Keratinocyte (primary cell): ENCODE measurements at regions not wholly inside any gene's neighbourhood (a gene's known extent, or its start where the extent isn't known, plus 50 kb on each side); places are given as distances from the start of the nearest gene placed in this dataset.

ENCODE experiments used
- DNase-seq: peaks from one replicate; pipeline ENCODE4 v3.0.0-alpha.2; 2011; ENCODE audit warnings: low read depth, missing footprints, low spot score
- FAIRE-seq: peaks from 2 replicates; lab custom pipeline; 2011; peaks lifted over from hg19 to GRCh38; lab: Jason Lieb, UNC
- H2AFZ ChIP-seq: 2 replicates; pipeline ENCODE4 v1.6.0; 2012; ENCODE audit warnings: low read length, control low read depth, inconsistent platforms; ENCODE audit not compliant: control insufficient read depth
- H3K27ac ChIP-seq: 2 replicates; pipeline ENCODE4 v1.5.1; 2011; ENCODE audit warnings: low read length; ENCODE audit not compliant: control insufficient read depth, insufficient read depth
- H3K27me3 ChIP-seq: 3 replicates; pipeline ENCODE4 v1.6.0; 2011; ENCODE audit warnings: low read length; ENCODE audit not compliant: control insufficient read depth, insufficient read depth; ENCODE audit errors: extremely low read depth
- H3K36me3 ChIP-seq, 2 experiments: 2 replicates in 1 of 2; 3 replicates in 1 of 2; pipeline ENCODE4 v1.5.1; 2011; ENCODE audit warnings: low read length in 2 of 2, mild to moderate bottlenecking in 1 of 2; ENCODE audit not compliant: control insufficient read depth in 2 of 2, insufficient read depth in 2 of 2; ENCODE audit errors: extremely low read depth in 1 of 2
- H3K4me1 ChIP-seq: 3 replicates; pipeline ENCODE4 v1.5.1; 2011; ENCODE audit warnings: low read length; ENCODE audit not compliant: control insufficient read depth, insufficient read depth; ENCODE audit errors: extremely low read depth
- H3K4me2 ChIP-seq: 3 replicates; pipeline ENCODE4 v1.6.0; 2011; ENCODE audit warnings: low read depth, low read length; ENCODE audit not compliant: control insufficient read depth, insufficient read depth; ENCODE audit errors: extremely low read depth
- H3K4me3 ChIP-seq, 3 experiments: fragments of 200-600 bp in 1 of 3; sonication (generic) in 1 of 3; 2 replicates in 2 of 3; 3 replicates in 1 of 3; pipeline ENCODE4 v1.5.1; 2011 to 2016; ENCODE audit warnings: low read length in 3 of 3, mild to moderate bottlenecking in 3 of 3, control low read depth in 2 of 3, inconsistent platforms in 1 of 3, low read depth in 1 of 3, mixed read lengths in 1 of 3, mixed run types in 1 of 3, moderate library complexity in 1 of 3; ENCODE audit not compliant: control insufficient read depth in 2 of 3, insufficient read depth in 2 of 3; ENCODE audit errors: extremely low read depth in 1 of 3
- H3K79me2 ChIP-seq: 2 replicates; pipeline ENCODE4 v1.6.0; 2012; ENCODE audit warnings: low read length; ENCODE audit not compliant: control insufficient read depth, insufficient read depth
- H3K9ac ChIP-seq: 3 replicates; pipeline ENCODE4 v1.6.0; 2011; ENCODE audit warnings: low read length; ENCODE audit not compliant: control insufficient read depth, insufficient read depth; ENCODE audit errors: extremely low read depth
- H3K9me1 ChIP-seq: 3 replicates; pipeline ENCODE4 v1.6.0; 2011; ENCODE audit warnings: low read length; ENCODE audit not compliant: control insufficient read depth, insufficient read depth; ENCODE audit errors: extremely low read depth
- H3K9me3 ChIP-seq: 2 replicates; pipeline ENCODE4 v1.5.1; 2012; ENCODE audit warnings: low read depth, low read length; ENCODE audit not compliant: control insufficient read depth
- H4K20me1 ChIP-seq: 3 replicates; pipeline ENCODE4 v1.6.0; 2011; ENCODE audit warnings: low read length; ENCODE audit not compliant: control insufficient read depth, insufficient read depth; ENCODE audit errors: extremely low read depth
- CTCF ChIP-seq, 3 experiments: IDR thresholded peaks in 1 of 3; conservative IDR thresholded peaks in 1 of 3; optimal IDR thresholded peaks in 1 of 3; 2 replicates in 2 of 3; 3 replicates in 1 of 3; pipeline versions ENCODE3 to v1.5.1; 2011; ENCODE audit warnings: low read length in 3 of 3, mild to moderate bottlenecking in 3 of 3, moderate library complexity in 2 of 3, control low read depth in 1 of 3, inconsistent platforms in 1 of 3; ENCODE audit not compliant: insufficient read depth in 2 of 3; ENCODE audit errors: extremely low read depth in 1 of 3
- EZH2 ChIP-seq: IDR thresholded peaks from one replicate; pipeline ENCODE4 v1.6.1; 2012; ENCODE audit warnings: inconsistent platforms, mild to moderate bottlenecking, low read length, moderate library complexity
- dilution Hi-C: fragments of 300-500 bp; cut with MboI; formaldehyde crosslinking; loops from one replicate; pipeline ENCODE4 v1.7.0; 2020; ENCODE audit warnings: low sequenced_read_pairs; ENCODE audit not compliant: extremely low pct_ligation_motif_present

- dilution Hi-C loops: no loop called here
- Histone ChIP-seq H3K4me2 (no peak overlapping the region), H2AFZ (no peak overlapping the region), H3K4me1 (no peaks in the 10 kb centered on the region), H3K9ac (no peak overlapping the region), H4K20me1 (no peaks in the 10 kb centered on the region), H3K27ac (no peak overlapping the region), H3K4me3 (no peak overlapping the region), H3K9me1 (no peaks in the 10 kb centered on the region), H3K79me2 (no peaks in the 10 kb centered on the region), H3K9me3 (no peaks in the 10 kb centered on the region), H3K27me3 (no peaks in the 10 kb centered on the region), H3K36me3 (no peaks in the 10 kb centered on the region)
- no peak for FAIRE-seq
- TF ChIP-seq CTCF (optimal IDR thresholded peaks at IDR 0.05 in 1 of 3, IDR thresholded peaks at IDR 0.05 in 1 of 3, conservative IDR thresholded peaks at IDR 0.05 in 1 of 3; ENCODE audit: extremely low read depth in 1 of 3, insufficient read depth in 2 of 3, low read length in 3 of 3) (no peak), EZH2 (no peak)
- DNase-seq: no peak
Observed at GRCh38 chr10:128812000-128812399, 655.0 kb upstream of the MGMT start.

GRCh38 chr10:128813574-128813973 lies 653.5 kb upstream of the MGMT start:
- Histone ChIP-seq H3K9me1 (no peaks in the 10 kb centered on the region), H4K20me1 (no peaks in the 10 kb centered on the region), H3K27ac (no peak overlapping the region), H2AFZ (no peak overlapping the region), H3K9me3 (no peaks in the 10 kb centered on the region), H3K4me2 (no peak overlapping the region), H3K4me1 (no peaks in the 10 kb centered on the region), H3K4me3 (no peak overlapping the region), H3K27me3 (no peaks in the 10 kb centered on the region), H3K79me2 (no peaks in the 10 kb centered on the region), H3K36me3 (no peaks in the 10 kb centered on the region), H3K9ac (no peak overlapping the region)
- TF ChIP-seq CTCF (optimal IDR thresholded peaks at IDR 0.05 in 1 of 3, IDR thresholded peaks at IDR 0.05 in 1 of 3, conservative IDR thresholded peaks at IDR 0.05 in 1 of 3; ENCODE audit: extremely low read depth in 1 of 3, insufficient read depth in 2 of 3, low read length in 3 of 3) (no peak), EZH2 (no peak)
- FAIRE-seq (no peak), DNase-seq (no peak)
- dilution Hi-C loops: no loop called here
